ENCODE measurements at regions not wholly inside any gene's neighbourhood (a gene's known extent, or its start where the extent isn't known, plus 50 kb on each side); places are given as distances from the start of the nearest gene placed in this dataset.

DNA sequence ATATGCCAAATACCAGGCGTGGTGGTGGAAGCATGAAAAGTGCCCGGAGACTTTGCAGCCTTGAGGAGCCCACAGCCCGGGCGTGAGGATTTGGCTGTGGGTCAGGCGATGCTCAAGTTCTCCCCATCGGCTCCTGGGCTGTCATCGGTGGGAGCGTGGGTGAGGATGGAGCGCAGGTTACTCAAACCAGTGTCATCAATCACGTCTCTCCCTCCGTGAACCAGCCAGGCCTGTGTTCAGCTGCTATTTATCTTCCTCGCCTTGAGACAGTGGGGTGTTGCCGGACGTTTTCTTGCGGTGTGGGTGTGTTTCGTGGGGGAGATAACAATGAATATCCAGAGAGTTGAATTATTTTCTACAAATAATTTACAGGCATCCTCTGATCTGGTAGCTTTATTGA lies 317.6 kb downstream of the EIPR1 start:
- Histone ChIP-seq H3K4me2 (ENCODE audit: control insufficient read depth, insufficient read depth) (no peak overlapping the region), H3K79me2 (ENCODE audit: control insufficient read depth, insufficient read depth, low read length) (no peaks in the 10 kb centered on the region), H2AFZ (ENCODE audit: control insufficient read depth, low read depth, low read length) (no peak overlapping the region), H4K20me1 (ENCODE audit: control insufficient read depth, insufficient read depth) (no peaks in the 10 kb centered on the region), H3K9me3 (replicated peaks; ENCODE audit: control insufficient read depth, insufficient read depth, low read length) (no peaks in the 10 kb centered on the region), H3K4me3 (no peak overlapping the region), H3K27me3 (replicated peaks in 1 of 2; ENCODE audit: control insufficient read depth in 2 of 2, insufficient read depth in 2 of 2, low read length in 1 of 2) (peaks cover 0 to 2% of the 10 kb centered on the region in 2 experiments; a peak in 3 of 4 replicates), H3K4me1 (ENCODE audit: control insufficient read depth, insufficient read depth, low read length) (no peaks in the 10 kb centered on the region), H3K36me3 (ENCODE audit: control insufficient read depth in 2 of 2, insufficient read depth in 2 of 2, low read length in 1 of 2) (no peaks in the 10 kb centered on the region), H3K9ac (ENCODE audit: control insufficient read depth, insufficient read depth, low read length) (no peak overlapping the region), H3K27ac (ENCODE audit: control insufficient read depth, insufficient read depth) (no peak overlapping the region)
- 37% methylated on average over 16 of the region's 16 CpGs for WGBS (ENCODE audit: insufficient coverage, insufficient replicate concordance, low lambda C conversion rate, missing lambda C conversion rate)
- no peak for TF ChIP-seq TARDBP (IDR thresholded peaks at IDR 0.05; ENCODE audit: borderline replicate concordance)
- no peak for TF ChIP-seq MAX (IDR thresholded peaks at IDR 0.05; ENCODE audit: low read depth, low read length)
- TF ChIP-seq NFYB (IDR thresholded peaks at IDR 0.05; ENCODE audit: insufficient read depth, low read depth, low read length): no peak
- no peak for TF ChIP-seq NR2C2 (IDR thresholded peaks at IDR 0.05; ENCODE audit: borderline replicate concordance, control insufficient read depth, insufficient read length, low read depth)
- no peak for TF ChIP-seq NR2F1 (conservative IDR thresholded peaks at IDR 0.05)
- no peak for TF ChIP-seq PAX5 (IDR thresholded peaks at IDR 0.05; ENCODE audit: borderline replicate concordance, low read depth, low read length)
- no peak for TF ChIP-seq PRDM15 (CRISPR knock-in tag; IDR thresholded peaks at IDR 0.05)
- TF ChIP-seq NKRF (conservative IDR thresholded peaks at IDR 0.05): no peak
- no peak for ATAC-seq
- FAIRE-seq: no peak
- ChIA-PET POLR2A (no interaction called here), CTCF (no interaction called here), SMC1A (ENCODE audit: uncharacterized antibody, unreplicated experiment) (no interaction called here), RAD21 (ENCODE audit: unreplicated experiment) (no interaction called here)
- DNase-seq (ENCODE audit: low read depth, low spot score): no peak
- intact Hi-C loops (cut with micrococcal nuclease; ENCODE audit: unreplicated experiment): no loop called here
- in situ Hi-C loops (cut with MboI): no loop called here
- BruUV-seq (replicated peaks): no TSS peak

Data from GM12878 (cell line).